GM21723 (cell line): ENCODE measurements at regions not wholly inside any gene's neighbourhood (a gene's known extent, or its start where the extent isn't known, plus 50 kb on each side); places are given as distances from the start of the nearest gene placed in this dataset.
"Not testable (repeated sequence)": the region's sequence is repeated elsewhere in the genome, so short reads cannot be mapped to it uniquely, and the experiment has no call there.

ENCODE experiments used
- ATAC-seq: cut with Tn5 transposase; IDR thresholded peaks from one replicate; pipeline ENCODE4 v1.9.1; 2021; ENCODE audit warnings: mild to moderate bottlenecking, moderate library complexity; ENCODE audit not compliant: unreplicated experiment

DNA sequence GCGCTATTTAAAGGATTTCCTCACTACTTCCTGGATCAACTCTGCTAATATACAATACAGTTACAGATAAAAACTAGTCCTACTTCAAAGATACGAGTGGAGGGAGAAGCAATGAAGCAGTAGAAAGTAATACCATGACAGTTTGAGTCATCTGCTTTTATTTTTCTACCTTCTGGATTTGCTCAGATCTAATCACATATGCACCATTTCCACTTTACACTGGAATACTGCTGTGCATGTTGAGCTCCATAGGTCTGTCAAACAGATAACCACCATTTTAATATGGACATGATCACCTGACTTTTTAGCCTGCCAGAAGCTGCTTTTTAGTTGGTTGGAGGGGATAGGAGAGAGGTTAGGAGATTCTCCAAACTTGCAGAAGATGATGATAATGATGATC, 92.5 kb downstream of the MMUT start:
- no peak for ATAC-seq

DNA sequence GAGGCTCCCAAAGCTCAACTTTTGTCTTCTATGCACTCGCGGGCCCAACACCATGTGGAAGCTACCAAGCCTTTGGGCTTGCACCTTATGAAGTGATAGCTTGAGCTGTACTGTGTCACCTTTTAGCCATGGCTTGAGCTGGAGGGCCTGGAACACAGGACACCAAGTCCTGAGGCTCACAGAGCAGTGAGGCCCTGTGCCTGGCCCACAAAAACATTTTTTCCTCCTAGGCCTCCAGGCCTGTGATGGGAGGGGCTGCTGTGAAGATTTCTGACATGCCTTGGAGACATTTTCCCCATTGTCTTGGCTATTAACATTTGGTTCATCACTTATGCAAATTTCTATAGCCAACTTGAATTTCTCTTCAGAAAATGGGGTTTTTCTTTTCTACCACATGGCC, 96.5 kb downstream of the MMUT start:
- no peak for ATAC-seq

DNA sequence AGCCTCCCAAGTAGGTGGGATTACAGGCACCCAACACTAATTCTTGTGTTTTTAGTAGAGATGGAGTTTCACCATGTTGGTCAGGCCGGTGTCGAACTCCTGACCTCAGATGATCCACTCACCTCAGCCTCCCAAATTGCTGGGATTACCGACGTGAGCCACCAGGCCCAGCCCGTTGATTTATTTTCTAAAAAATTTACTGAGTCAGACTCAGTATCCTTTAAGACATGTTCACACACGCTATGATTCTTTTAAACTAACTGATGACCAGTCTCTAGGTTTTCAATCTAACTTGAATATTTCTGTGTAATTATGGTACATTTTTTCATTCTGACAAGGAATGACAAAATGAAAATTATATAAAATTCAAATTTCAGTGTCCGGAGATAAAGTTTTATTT, 114.5 kb downstream of the MMUT start:
- ATAC-seq = no peak

DNA sequence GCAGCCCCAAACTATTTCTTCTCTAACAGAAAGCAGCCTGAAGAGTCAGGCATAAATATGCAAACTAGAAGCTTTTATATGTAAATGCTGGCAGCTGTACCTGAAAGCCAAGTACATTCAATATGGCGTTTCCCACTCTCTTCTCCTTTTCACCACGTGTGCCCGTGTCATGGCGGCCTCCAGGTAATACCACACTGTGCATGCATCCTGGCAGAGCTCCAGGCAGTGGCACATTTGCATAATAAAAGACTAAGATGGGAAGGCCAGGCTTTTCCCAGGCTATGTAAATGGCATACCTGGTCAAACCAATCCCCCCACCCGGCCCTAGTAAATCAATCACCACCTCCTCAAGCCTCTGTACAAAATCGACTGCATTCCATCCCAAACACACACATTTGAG, 120.6 kb downstream of the MMUT start:
- ATAC-seq = no peak

DNA sequence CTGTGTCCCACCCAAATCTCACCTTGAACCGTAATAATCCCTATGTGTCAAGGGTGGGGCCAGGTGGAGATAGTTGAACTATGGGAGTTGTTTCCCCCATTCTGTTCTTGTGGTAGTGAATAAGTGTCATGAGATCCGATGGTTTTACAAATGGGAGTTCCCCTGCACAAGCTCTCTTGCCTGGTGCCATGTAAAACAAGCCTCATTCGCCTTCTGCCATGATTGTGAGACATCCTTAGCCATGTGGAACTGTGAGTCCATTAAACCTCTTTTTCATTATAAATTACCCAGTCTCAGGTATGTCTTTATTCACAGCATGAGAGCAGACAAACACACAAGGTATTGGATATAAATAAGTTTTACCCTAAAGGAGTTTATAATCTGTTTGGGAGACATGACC, 121.2 kb downstream of the MMUT start:
- no peak for ATAC-seq

DNA sequence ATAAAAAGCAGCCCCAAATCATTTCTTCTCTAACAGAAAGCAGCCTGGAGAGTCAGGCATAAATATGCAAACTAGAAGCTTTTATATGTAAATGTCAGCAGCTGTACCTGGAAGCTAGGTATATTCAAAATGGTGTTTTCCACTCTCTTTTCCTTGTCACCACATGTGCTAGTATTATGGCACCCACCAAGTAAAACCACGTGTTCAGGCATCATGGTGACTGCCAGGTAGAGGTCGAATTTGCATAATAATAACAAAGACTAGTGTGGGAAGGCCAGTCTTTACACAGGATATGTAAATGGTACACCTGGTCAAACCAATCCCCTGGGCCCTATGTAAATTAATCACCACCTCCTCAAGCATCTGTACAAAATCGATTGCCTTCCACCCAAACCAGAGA, 124.0 kb downstream of the MMUT start:
- no peak for ATAC-seq

DNA sequence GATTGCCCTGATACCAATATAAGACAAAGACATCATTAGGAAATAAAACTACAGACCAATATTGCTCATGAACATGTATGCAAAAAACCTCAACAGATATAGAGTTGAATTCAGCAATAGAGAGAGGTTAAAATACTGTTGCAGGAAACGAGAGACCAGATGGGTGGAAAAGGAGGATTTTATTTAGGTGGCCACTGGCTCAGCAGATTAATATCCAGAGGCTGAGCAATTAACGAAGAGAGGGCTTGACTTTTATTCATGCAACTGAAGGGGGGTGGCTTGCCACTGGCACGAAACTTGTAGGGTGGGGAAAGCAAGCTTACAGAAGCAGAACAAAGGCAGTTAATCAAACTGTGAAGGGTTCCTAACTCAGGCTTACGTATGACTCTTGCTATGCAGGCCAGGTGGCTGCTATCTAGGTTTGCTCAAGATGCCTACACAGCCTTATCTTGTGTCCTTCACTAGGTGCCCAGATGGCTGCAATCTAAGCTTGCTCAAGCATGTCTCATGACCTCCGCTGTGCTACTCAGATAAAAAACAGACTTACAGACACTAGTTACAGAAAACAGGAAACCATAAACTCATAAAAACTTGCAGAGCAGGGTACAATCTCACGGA, 126.4 kb downstream of the MMUT start:
- ATAC-seq = no peak

DNA sequence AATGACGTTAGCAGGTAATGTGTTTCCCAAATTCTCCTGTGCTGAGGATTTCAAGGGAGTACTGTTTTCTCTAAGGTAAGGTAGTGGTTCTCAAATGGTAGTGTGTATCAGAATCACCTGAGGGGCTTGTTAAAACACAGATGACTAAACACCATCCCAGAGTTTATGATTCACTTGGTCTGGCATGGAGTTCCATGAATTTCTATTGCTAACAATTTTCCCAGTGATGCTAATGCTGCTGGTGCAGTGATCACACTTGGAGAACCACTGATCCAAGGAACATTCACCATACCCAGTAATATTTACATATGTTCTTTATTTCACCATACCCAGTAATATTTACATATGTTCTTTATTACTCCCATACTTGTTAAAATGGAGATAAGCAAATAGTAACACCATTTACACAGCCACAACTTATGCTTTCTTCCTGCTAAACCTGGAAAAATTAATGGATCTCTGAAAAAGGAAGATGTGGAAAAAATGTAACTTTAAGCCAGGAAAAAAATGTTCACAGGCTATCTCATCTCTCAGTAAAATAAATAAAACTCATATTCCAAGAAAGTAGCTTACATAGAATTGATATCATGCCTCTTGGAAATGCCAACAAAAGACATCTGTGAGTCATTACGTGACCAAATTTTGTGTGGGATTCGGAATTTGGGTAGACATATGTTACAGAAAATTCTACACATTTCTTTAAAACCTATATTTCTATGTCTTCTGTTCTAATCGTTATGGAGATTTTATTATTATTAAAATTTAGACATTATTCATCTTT, 129.5 kb downstream of the MMUT start:
- no peak for ATAC-seq

DNA sequence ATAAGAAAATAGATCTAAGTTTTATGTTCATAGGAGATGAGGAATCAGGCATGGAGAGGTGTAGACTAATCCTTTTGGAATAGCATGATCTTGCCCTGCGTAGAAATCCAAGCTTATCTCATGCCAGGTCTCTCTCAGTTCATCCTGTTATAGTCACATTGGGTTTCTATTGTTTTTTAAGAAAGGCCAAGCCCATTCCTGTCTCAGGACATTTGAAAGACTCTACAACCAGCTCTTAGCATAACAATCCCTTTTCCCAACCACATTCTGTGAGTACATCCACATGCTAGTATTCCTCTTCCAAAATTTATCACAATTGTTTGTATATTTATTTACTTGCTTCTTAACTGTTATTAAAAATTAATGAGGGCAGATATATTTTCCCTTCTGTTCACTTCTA, 130.3 kb downstream of the MMUT start:
- ATAC-seq = no peak

DNA sequence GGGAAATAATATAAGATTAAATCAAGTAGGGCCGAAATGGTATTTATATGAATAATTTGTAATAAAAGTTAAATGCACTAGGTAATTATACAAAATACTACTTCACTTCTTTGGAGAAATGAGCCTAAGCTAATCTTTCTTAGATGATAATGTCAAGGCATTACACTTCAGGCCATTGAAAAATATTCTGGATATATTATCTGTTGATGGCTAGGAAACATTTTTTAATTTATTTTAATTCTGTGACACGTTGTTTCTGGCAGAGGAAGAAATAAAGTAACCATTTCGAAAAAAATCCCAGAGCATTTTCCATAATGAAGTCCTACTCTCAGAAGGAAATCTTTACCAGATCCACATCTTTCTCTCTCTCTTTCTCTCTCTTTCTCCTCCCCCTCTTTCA, 133.9 kb downstream of the MMUT start:
- no peak for ATAC-seq

DNA sequence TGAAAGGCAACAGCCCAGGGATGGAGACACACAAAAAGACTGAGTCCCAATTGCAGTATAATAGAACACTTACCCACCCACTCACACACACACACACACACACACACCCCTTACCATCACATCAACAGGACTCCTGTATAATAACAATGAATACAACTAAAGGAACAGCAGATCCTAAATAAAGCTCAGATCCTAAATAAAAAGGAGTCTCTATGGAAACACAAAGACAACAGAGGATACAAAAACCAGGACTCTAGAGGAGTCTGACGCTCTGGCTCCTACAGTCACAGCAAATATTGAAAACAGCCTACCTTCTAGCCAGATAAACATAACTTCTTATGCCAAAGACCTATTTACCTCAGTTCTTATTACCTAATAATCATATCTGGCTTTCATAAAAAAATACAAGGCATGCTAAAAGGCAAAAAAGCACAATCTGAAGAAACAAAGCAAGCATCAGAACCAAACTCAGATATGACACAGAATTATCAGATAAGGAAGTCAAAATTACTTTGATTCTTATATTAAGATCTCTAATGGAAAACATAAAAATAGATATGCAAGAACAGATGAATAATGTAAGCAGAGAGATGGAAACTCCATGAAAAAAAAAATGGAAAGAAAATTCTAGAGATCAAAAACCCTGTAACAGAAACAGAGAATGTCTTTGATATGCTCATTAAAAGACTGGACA, 134.9 kb downstream of the MMUT start:
- no peak for ATAC-seq

DNA sequence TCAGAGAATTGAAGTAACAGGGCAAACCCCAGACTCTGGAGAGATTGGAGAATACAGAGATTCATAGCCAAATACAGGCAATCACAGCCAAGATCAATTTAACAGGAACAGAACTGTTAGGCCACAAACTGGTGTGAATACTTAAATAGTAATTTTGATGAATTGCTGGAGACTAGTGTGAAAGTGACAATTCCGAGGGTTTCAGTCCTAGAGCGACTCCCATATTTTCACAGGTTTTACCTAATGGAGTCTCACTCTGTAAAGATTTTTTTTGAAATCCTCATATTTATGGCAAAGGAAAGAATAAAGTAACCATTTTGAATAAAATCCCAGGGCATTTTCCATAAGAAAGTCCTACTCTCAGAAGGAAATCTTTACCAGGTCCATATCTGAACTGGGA, 135.5 kb downstream of the MMUT start:
- ATAC-seq = no peak

DNA sequence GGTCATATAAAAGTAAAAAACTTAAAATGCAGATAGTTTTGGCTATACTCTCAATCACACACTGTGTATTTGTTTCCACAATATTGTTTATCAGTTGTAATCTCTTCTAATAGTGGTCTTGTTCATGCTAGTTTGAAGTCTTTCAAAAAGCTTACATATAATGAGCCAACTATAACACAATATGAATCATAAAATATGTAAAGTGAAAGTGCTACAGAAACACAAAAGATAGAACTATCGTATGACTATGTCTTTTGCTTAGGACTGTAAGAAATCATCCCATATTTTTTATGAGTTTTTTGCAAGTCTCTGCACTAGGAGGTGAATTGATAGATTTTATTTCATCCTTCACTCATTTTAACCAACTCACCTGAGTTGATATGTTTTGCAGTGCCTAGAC, 136.0 kb downstream of the MMUT start:
- ATAC-seq = no peak

DNA sequence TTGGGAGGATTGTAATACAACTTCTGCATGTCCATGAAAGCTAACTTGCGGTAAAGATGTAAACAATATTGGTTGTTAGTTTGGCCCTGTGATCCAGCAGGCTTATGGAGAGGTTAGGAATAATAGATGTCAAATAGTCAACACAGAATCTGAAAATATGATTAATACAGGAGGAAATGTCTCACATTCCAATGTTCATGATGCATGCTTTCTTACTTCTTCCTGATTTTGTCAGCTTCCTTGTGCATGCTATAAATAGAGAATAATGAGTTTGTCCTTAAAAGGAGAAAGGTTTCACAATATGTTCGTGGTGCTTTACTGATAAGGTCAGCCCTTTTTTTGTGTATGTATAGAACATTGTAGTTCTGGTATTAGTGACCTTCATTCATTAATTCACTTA, 136.7 kb downstream of the MMUT start:
- ATAC-seq = no peak

DNA sequence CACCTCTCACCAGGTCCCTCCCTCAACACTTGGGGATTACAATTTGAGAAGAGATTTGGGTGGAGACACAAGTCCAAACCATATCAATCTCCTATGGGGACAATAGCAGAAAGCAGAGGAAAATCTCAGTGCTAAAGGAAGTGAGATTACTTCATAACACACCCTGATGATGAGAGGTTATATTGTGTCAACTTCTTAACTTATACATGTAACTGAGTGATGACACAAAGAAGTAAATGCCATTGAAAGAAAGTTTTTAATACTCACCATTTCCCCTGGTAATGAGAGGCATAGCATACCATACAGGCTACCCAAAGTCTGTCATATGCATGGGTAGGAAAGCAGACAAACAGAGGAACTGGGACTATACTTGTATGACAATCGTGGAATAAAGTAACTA, 137.2 kb downstream of the MMUT start:
- ATAC-seq = no peak

DNA sequence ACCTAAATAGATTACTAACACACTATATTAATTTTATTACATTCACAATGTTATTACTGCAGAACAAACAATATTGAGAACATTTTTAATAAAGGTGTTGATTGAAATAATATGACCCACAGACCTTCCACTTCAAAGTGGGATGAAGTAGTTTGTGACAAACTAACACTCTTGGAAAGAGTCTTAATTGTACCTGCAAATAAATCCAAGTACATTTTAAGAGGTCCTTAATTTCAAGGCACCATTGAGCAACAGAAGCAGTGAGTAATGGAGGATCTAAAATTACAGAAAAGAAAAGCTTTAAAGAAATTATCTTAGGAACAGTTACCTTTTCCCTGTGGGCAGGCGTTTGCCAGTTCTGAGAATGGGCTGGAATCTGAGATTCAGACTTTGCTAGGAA, 140.2 kb downstream of the MMUT start:
- ATAC-seq = no peak

DNA sequence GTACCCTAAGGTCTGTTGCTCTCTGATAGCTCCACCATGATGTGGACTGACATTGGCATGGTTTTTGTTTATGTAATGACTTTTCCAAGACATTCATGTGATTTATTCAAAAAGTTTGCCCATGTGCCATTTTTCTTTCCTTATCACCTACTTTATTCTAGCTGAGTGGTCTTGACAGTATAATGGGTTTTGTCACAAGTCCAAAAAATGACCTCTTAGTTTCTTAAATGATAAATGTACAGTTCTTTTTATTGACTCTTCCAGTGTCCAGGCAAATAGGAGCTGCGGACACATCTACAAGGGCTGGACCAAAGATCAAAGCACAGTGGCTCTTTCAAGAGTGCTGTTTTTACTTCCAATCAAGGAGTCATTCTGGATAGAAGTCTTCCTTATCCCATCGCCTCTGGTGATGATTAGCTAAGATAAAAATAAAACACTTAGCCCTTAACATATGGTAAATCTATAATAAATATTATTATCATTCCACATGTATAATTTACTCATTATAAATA, 141.4 kb downstream of the MMUT start:
- no peak for ATAC-seq

DNA sequence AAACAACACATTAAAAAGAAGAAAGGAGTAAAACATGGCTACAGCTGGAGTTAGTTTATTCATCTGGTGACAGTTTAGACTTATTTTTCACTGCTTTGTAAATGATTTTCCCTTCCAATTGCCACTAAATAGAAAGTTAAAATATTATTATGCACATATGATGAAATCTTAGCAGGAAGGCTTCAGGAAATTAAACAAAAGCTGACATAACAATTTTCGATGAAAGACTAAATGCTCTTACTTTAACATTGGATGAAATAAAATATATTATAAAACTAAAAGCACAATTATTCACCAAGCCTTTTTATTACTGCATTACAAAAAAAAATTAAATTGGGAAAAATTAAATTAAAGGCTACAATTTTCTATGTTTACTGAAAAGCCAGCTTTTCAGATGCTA, 158.0 kb downstream of the MMUT start:
- ATAC-seq = no peak

DNA sequence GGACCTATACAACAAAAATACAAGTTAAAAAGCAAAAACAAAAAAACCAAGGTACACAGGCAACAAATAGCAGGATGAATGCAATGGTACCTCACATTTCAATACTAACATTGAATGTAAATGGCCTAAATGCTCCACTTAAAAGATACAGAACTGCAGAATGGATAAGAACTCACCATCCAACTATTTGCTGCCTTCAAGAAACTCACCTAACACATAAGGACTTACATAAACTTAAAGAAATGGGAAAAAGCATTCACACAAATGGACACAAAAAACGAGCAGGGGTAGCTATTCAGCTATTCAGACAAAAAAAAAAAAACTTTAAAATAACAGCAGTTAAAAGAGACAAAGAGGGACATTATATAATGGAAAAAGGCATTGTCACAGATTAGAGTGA, 158.7 kb downstream of the MMUT start:
- not testable (repeated sequence) for ATAC-seq

DNA sequence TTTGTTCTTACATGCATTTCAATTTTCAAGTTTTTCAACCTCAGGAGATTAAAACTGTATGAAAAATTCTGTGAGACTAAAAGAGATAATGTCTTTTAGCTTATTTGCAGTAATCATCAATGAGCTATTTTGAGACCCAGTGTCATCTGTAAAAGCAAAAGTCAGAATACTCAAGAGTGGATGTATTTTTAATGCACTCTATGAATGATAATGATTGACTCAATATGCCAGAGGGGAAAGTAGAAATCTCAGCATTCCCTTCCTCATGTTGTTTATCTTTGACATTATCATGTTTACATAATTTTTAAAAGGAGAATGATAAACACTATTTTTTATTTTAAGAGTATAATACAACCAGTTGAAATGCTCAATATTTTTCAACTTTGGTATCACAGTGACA, 162.1 kb downstream of the MMUT start:
- no peak for ATAC-seq

DNA sequence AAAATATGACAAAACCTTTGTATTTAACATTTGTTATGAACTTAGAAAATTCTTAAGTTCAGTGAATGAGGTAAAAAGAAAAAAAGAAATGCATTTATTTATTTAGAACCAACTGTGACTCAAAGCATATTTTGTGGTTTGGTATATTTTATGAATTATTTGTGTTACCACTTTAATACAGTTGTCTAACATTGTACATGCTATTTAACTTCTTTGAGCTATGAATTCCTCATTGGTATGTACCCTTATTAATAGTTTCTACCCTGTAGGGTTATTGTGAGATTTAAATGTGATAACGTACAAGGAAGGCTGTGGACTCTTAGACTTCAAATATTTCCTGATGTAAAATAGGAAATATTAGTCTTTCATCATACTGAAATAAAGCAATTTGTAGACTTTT, 162.6 kb downstream of the MMUT start:
- ATAC-seq = no peak

DNA sequence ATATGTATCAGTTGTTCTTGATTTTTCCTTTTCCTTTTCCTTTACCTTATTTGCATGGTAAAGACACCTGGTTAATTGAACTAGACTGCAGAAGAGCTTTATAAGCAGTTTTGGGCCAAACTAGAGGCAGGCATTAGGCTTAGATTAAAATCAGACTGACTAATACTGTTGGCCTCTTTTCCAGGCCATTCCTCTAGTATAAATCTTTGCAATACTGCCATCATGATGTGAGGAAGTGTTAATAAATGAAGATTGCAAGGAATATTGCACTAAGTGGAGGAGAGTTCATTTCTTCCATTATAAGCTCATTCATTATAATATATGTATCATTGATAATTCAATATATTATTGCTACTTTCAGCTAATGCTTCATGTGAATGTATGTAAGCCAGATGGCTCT, 163.8 kb downstream of the MMUT start:
- ATAC-seq = no peak
